ENCODE measurements at regions not wholly inside any gene's neighbourhood (a gene's known extent, or its start where the extent isn't known, plus 50 kb on each side); places are given as distances from the start of the nearest gene placed in this dataset.

DNA sequence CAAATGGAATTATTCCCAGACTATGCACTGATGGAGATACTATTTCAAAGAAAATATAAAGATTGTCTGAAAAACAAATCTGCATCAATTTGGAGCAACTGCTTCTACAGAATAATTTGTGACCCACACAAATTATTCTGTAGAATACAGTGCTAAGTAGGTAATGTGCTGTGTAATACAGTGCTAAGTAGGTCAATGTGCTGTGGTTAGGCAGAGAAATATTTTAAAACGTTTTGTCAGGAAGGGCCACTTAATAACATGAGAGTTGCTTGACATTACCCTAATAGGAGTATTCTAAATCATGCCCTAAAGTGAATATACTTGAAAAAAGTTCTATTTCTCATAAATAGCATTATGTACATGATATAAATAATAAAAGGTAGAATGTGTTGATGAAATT, 116.5 kb upstream of the KCND2 start:
- no peaks in the 10 kb centered on the region for H3K4me1 ChIP-seq (ENCODE audit: control insufficient read depth, insufficient read depth, low read length)
- ATAC-seq = no peak
- H3K4me3 ChIP-seq = no peak overlapping the region
- H3K4me2 ChIP-seq (ENCODE audit: control insufficient read depth, insufficient read depth) = no peak overlapping the region
- no peak for FAIRE-seq
- CTCF ChIA-PET = no interaction called here
- H3K27ac ChIP-seq (ENCODE audit: control insufficient read depth, insufficient read depth) = no peak overlapping the region
- H3K9me3 ChIP-seq (replicated peaks; ENCODE audit: control insufficient read depth, insufficient read depth, low read length) = no peaks in the 10 kb centered on the region
- intact Hi-C loops (cut with micrococcal nuclease; ENCODE audit: unreplicated experiment) = no loop called here
- DNase-seq (ENCODE audit: low read depth, low spot score) = no peak
- no peaks in the 10 kb centered on the region for H3K27me3 ChIP-seq (replicated peaks in 1 of 2; ENCODE audit: control insufficient read depth in 2 of 2, insufficient read depth in 2 of 2, low read length in 1 of 2)
- no peaks in the 10 kb centered on the region for H3K36me3 ChIP-seq (ENCODE audit: control insufficient read depth in 2 of 2, insufficient read depth in 2 of 2, low read length in 1 of 2)
- POLR2A ChIA-PET = no interaction called here
- 0% methylated on average over 1 of the region's 1 CpG for WGBS (ENCODE audit: insufficient coverage, insufficient replicate concordance, low lambda C conversion rate, missing lambda C conversion rate)
- in situ Hi-C loops (cut with MboI) = no loop called here
- RAD21 ChIA-PET (ENCODE audit: unreplicated experiment) = no interaction called here
- TF ChIP-seq NFYB (IDR thresholded peaks at IDR 0.05; ENCODE audit: insufficient read depth, low read depth, low read length) (no peak), GABPA (IDR thresholded peaks at IDR 0.05; ENCODE audit: low read depth) (no peak), MXI1 (IDR thresholded peaks at IDR 0.05; ENCODE audit: low read depth, low read length) (no peak), HCFC1 (IDR thresholded peaks at IDR 0.05; ENCODE audit: low read length) (no peak), ZZZ3 (IDR thresholded peaks at IDR 0.05; ENCODE audit: control insufficient read depth, insufficient read length, low read depth) (no peak), BHLHE40 (IDR thresholded peaks at IDR 0.05; ENCODE audit: borderline replicate concordance in 1 of 2, low read depth in 2 of 2, low read length in 1 of 2) (no peak)
- TF ChIP-seq, protein P1, sequence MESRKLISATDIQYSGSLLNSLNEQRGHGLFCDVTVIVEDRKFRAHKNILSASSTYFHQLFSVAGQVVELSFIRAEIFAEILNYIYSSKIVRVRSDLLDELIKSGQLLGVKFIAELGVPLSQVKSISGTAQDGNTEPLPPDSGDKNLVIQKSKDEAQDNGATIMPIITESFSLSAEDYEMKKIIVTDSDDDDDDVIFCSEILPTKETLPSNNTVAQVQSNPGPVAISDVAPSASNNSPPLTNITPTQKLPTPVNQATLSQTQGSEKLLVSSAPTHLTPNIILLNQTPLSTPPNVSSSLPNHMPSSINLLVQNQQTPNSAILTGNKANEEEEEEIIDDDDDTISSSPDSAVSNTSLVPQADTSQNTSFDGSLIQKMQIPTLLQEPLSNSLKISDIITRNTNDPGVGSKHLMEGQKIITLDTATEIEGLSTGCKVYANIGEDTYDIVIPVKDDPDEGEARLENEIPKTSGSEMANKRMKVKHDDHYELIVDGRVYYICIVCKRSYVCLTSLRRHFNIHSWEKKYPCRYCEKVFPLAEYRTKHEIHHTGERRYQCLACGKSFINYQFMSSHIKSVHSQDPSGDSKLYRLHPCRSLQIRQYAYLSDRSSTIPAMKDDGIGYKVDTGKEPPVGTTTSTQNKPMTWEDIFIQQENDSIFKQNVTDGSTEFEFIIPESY (IDR thresholded peaks at IDR 0.05) = no peak
- no peak overlapping the region for H2AFZ ChIP-seq (ENCODE audit: control insufficient read depth, low read depth, low read length)
- SMC1A ChIA-PET (ENCODE audit: uncharacterized antibody, unreplicated experiment) = no interaction called here
- H3K9ac ChIP-seq (ENCODE audit: control insufficient read depth, insufficient read depth, low read length) = no peak overlapping the region
- H4K20me1 ChIP-seq (ENCODE audit: control insufficient read depth, insufficient read depth) = no peaks in the 10 kb centered on the region
- H3K79me2 ChIP-seq (ENCODE audit: control insufficient read depth, insufficient read depth, low read length) = no peaks in the 10 kb centered on the region
- no TSS peak for BruUV-seq (replicated peaks)
